C4-2B (cell line): ENCODE measurements at regions not wholly inside any gene's neighbourhood (a gene's known extent, or its start where the extent isn't known, plus 50 kb on each side); places are given as distances from the start of the nearest gene placed in this dataset.

Source experiments
- ZFX ChIP-seq: fragments of 450-650 bp; IDR thresholded peaks from 2 replicates; pipeline ENCODE4 v1.6.1; 2017
- TF ChIP-seq, protein P1 (sequence below): fragments of 450-650 bp; conservative IDR thresholded peaks from 2 replicates; pipeline ENCODE4 v1.5.1; 2017; ENCODE audit warnings: mild to moderate bottlenecking

DNA sequence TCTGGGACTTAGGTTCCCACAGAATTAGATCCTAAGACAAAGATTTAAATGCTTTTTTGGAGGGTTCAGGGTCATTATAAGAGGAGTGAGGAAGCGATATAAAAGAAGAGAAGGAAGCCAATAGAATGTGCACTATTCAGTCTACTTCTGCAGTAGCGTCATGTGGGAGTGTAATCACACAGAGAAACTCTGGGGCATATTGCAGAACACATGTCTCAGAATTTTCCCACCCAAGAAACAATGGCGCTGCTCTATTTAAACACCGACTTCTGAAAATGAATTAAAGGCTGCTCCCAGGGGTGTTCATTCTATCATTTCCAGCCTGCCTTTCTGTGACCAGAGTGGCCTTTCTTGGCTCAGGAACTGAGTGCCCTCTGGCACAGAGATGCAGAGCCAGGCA lies 617.6 kb downstream of the FGF9 start:
- TF ChIP-seq, protein P1, sequence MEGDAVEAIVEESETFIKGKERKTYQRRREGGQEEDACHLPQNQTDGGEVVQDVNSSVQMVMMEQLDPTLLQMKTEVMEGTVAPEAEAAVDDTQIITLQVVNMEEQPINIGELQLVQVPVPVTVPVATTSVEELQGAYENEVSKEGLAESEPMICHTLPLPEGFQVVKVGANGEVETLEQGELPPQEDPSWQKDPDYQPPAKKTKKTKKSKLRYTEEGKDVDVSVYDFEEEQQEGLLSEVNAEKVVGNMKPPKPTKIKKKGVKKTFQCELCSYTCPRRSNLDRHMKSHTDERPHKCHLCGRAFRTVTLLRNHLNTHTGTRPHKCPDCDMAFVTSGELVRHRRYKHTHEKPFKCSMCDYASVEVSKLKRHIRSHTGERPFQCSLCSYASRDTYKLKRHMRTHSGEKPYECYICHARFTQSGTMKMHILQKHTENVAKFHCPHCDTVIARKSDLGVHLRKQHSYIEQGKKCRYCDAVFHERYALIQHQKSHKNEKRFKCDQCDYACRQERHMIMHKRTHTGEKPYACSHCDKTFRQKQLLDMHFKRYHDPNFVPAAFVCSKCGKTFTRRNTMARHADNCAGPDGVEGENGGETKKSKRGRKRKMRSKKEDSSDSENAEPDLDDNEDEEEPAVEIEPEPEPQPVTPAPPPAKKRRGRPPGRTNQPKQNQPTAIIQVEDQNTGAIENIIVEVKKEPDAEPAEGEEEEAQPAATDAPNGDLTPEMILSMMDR = no peak
- no peak for TF ChIP-seq ZFX
